SK-N-MC (cell line): ENCODE measurements at regions not wholly inside any gene's neighbourhood (a gene's known extent, or its start where the extent isn't known, plus 50 kb on each side); places are given as distances from the start of the nearest gene placed in this dataset.

ENCODE experiments used
- EZH2 ChIP-seq: fragments of 200-600 bp; sonication (generic); IDR thresholded peaks from one replicate; pipeline ENCODE4 v1.6.1; 2017; ENCODE audit warnings: antibody characterized with exemption
- POLR2AphosphoS5 ChIP-seq: IDR thresholded peaks from 2 replicates; pipeline ENCODE4 v1.6.1; 2012; ENCODE audit warnings: mild to moderate bottlenecking, low read depth, low read length, borderline replicate concordance

DNA sequence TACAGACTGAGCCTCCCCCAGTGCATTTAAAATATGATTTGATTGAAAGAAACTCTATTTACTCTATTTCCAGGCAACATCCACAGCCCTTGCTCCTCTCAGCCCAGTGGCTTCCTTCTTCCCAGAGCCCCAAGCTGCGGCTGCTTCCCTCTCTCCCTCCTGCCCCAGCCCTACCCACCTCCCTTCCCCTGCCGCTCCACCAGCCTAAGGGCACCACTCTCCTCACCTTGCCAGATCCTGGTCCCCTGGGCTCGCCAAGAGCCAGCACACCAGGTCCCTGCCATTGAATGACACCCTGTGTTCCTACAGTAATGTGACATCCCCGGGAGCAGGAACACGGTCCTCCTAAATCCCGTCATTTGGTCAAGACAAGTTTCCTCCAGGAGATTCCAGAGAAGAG lies 236.0 kb downstream of the RBFOX3 start:
- TF ChIP-seq POLR2AphosphoS5 (no peak), EZH2 (no peak)
